D721Med (cell line): ENCODE measurements at regions not wholly inside any gene's neighbourhood (a gene's known extent, or its start where the extent isn't known, plus 50 kb on each side); places are given as distances from the start of the nearest gene placed in this dataset.

Experiments
- DNase-seq: peaks from one replicate; pipeline ENCODE4 v3.0.0; 2011; ENCODE audit warnings: low spot score; ENCODE audit not compliant: insufficient read length
- FAIRE-seq: peaks from 2 replicates; lab custom pipeline; 2011; peaks lifted over from hg19 to GRCh38; lab: Jason Lieb, UNC
- TF ChIP-seq, protein P1 (sequence below): IDR thresholded peaks from 2 replicates; pipeline ENCODE4 v1.5.1; 2012; ENCODE audit warnings: mild to moderate bottlenecking, control low read depth; ENCODE audit not compliant: insufficient read depth; ENCODE audit errors: missing control alignments

DNA sequence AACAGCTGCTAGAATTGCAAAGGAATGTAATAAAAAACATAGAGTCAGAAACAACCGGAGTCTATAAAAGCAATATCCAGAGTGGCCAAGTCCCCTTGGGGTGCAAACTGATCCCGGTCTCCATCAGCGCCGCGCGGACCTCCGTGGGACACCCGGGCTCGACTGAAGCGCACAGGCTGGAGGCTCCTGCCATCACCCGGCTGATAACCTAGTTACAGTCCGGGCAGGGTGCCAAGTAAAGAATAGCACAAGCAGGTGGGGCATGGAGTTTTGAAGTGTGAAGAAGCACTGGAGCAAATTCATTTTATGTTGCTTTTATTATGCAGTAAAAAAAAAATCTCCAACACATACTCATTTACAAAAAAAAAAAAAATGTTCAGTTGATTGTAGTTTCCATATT, 205.1 kb upstream of the GMDS start:
- TF ChIP-seq, protein P1, sequence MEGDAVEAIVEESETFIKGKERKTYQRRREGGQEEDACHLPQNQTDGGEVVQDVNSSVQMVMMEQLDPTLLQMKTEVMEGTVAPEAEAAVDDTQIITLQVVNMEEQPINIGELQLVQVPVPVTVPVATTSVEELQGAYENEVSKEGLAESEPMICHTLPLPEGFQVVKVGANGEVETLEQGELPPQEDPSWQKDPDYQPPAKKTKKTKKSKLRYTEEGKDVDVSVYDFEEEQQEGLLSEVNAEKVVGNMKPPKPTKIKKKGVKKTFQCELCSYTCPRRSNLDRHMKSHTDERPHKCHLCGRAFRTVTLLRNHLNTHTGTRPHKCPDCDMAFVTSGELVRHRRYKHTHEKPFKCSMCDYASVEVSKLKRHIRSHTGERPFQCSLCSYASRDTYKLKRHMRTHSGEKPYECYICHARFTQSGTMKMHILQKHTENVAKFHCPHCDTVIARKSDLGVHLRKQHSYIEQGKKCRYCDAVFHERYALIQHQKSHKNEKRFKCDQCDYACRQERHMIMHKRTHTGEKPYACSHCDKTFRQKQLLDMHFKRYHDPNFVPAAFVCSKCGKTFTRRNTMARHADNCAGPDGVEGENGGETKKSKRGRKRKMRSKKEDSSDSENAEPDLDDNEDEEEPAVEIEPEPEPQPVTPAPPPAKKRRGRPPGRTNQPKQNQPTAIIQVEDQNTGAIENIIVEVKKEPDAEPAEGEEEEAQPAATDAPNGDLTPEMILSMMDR: no peak
- FAIRE-seq (no peak), DNase-seq (no peak)

DNA sequence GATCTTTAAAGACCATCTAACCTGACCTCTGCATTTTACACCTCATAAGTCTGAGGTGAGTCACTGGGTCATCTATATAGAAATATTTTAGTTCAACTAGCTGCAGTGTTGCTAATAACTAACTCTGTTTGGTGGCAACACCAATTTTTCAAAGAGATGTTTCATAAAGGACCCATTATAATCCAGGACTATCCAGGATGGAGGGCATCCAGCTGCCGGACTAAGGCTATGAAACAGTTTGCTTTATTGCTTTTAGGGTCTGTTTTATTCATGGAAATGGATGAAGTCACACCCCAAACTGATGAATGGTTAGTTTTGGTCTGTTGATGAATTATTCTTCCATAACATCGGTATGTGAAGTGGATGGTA, 204.2 kb upstream of the GMDS start:
- DNase-seq (no peak), FAIRE-seq (no peak)

DNA sequence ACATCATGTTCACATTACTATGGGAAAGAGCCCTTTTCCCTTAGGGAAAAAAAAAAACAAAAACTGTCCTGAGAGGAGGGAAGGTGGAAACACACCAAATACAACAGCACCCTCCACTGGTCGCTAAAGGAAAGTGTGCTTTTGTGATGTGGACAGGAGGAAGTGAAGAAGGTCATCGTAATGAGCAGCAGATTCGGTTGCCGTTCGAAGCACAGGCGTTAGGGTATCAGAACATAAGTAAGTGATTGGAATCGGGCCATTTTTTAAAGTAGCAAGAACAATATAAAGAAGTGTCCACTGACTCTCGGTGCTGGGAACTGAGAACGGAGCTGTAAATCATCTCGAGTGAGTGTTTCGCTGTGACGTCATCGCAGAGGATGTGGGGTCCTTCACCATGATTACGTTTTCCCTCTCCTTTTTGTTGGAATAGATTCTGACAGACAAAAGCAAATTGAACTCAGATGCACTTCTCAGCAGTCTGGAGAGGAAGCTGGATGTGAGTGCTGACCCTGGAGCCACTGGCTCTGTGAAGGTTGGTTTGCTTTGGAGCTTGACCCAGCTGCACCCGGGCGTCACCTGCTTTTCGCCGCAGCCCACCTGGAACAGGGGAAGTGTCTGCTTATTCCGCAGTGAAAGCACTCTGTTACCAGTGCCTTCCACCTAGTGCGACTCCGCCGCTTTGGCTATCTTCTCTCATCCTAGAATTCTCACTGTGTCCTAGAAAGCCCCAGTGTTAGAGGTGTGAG, 203.6 kb upstream of the GMDS start:
- TF ChIP-seq, protein P1: peak; percentile 63
- FAIRE-seq (no peak), DNase-seq (no peak)

More for the DNA sequence above, 204.2 kb upstream of the GMDS start:
- TF ChIP-seq, protein P1: no peak

DNA sequence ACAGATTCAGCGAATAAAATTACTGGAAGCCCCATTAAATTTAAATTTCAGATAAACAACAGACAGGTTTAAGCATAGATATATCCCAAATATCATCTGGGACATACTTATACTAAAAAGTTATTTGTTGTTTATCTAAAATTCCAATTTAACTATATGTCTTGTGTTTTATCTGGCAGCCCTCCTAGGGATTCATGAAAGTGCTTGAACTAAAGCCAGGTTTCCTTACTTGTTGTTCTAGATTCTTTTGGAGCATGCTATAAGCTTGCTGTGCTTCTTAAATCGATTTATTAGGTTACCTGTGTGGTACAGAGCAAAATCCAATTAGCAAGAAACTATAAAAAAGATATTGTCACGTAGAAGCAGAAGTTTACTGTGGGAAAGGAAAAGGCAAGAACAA, 202.5 kb upstream of the GMDS start:
- no peak for FAIRE-seq
- TF ChIP-seq, protein P1: no peak
- no peak for DNase-seq

DNA sequence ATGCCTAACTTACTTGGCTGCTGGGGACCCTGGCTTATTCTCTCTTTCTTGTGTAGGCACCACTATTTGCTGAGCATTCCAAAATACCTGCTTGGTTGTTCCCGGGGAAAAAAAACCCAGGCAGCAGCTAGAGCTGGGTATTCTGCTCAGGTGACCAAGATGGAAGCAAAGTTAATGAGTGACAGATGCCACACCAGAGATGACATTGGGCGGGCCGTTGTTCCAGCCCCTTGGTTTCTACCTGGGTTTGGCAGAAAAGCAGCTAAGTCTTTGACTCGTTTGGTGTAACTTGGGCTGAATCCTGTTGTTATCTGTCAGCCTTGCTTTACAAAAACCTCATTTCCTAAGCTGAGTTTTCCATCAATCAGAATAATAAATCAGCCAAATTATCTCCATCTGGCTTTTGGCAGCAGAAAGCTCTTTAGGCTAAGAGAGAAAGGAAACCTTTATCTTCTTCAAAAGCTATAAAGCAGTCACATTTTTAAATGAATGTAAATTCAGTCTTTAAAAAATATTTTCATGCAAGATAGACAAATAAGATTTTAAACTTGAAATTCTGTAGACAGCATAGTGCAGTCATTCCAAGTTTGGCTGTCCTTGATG, 202.0 kb upstream of the GMDS start:
- FAIRE-seq (no peak), DNase-seq (no peak)
- TF ChIP-seq, protein P1: no peak

DNA sequence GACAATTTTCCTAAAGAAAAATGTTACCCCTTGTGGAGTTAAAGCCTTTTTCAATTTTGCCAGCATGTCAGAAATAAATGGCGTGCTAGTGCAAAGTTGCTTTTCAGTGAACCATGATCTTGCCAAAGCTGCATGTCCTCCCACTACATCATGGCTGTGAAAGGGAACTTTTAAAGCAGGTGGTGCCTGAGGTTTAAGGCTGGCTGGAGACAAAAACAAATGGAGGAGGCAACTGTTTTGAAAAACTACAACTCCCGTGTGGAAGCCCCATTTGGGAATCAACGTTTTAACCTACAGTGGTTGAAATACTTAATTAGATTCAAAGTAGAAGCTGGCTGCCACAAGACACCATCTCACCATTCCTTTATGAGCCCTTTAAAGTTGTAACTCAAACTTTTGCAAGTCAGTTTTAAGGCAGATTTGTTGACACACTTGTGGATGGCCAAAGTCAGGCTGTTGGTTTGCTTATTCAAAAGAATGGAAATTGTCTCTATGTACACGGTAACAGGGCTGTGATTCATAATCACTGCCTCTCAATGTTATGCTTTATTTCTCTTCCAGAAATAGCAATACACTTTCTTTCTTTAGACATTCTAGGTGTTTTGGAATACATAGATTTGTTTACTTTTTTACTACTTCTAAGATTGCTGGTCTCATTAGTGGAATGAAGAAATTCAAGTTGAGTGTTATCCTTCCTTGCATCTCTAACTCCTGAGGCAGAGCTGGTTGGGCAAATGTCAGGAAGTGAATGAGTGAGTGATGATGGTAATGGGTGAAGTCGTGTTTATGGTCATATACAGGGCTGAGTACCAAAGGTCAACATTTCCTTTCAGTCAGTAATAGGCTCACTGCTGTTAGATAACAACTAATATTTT, 196.4 kb upstream of the GMDS start:
- no peak for FAIRE-seq
- TF ChIP-seq, protein P1: no peak

DNA sequence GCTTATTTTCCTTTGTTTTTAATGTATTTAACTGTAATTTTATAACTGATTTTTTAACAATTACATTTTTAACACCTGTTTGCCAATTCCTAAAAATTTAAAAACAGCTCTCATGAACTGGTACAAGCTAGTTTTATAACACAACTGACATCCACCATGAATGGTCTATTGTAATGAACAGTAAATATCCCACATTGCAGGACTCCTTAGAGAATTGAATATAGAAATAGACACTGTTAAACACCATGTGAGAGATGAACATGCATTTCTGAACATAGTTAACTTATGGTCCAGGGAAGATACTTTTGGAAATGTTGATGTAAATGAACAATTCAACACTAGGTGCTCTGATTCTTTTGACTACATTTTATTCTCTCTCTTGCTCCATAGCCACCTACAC, 195.1 kb upstream of the GMDS start:
- no peak for DNase-seq
- FAIRE-seq: no peak
- TF ChIP-seq, protein P1: no peak

More for the DNA sequence above, 196.4 kb upstream of the GMDS start:
- no peak for DNase-seq
